CD4-positive, alpha-beta memory T cell (primary cell): ENCODE measurements at regions not wholly inside any gene's neighbourhood (a gene's known extent, or its start where the extent isn't known, plus 50 kb on each side); places are given as distances from the start of the nearest gene placed in this dataset.
A peak's percentile ranks its signal among the peaks of the same experiment; 100 is the strongest.

Source experiments
- CTCF ChIA-PET: fragments of 350-600 bp; sonication (Branson Sonifier 250); formaldehyde crosslinking; loops from one replicate; lab custom pipeline; 2021; ENCODE audit warnings: inconsistent platforms; ENCODE audit not compliant: partially characterized antibody; lab: Charles Lee
- POLR2A ChIA-PET: fragments of 350-600 bp; sonication (Branson Sonifier 250); formaldehyde crosslinking; loops from one replicate; lab custom pipeline; 2021; ENCODE audit not compliant: partially characterized antibody; lab: Charles Lee
- DNase-seq, 5 donors: peaks; one replicate each; pipeline versions ENCODE4 v3.0.0 to v3.0.0-alpha.2; 2020 to 2022; ENCODE audit warnings: mixed read lengths in 1 of 5
- H3K27ac ChIP-seq: one replicate; pipeline ENCODE4 v1.7.0; 2013; ENCODE audit warnings: low read depth, low read length
- H3K27me3 ChIP-seq: 2 replicates; pipeline ENCODE4 v1.7.0; 2013; ENCODE audit warnings: mild to moderate bottlenecking, low read length, moderate library complexity; ENCODE audit not compliant: insufficient read depth
- H3K36me3 ChIP-seq: 2 replicates; pipeline ENCODE4 v1.7.0; 2013; ENCODE audit warnings: mild to moderate bottlenecking, low read length, moderate library complexity; ENCODE audit not compliant: insufficient read depth
- H3K4me1 ChIP-seq: 2 replicates; pipeline ENCODE4 v1.7.0; 2013; ENCODE audit warnings: mild to moderate bottlenecking, low read length, moderate library complexity; ENCODE audit not compliant: insufficient read depth
- H3K4me3 ChIP-seq, 2 donors: one replicate each; pipeline ENCODE4 v1.7.0; 2013; ENCODE audit warnings: low read length in 2 of 2, mild to moderate bottlenecking in 1 of 2
- H3K9me3 ChIP-seq, 2 donors: one replicate each; pipeline ENCODE4 v1.7.0; 2013; ENCODE audit warnings: low read length in 2 of 2, control low read depth in 1 of 2; ENCODE audit not compliant: control insufficient read depth in 1 of 2
- H3K27ac Mint-ChIP-seq, 7 donors: one replicate each; pipeline ENCODE4 v1.8.0; 2020 to 2021; ENCODE audit warnings: mixed read lengths in 7 of 7, mild to moderate bottlenecking in 6 of 7, inconsistent platforms in 3 of 7, moderate library complexity in 3 of 7
- H3K27me3 Mint-ChIP-seq, 2 donors: one replicate each; pipeline ENCODE4 v1.8.0; 2020 to 2021; ENCODE audit warnings: mixed read lengths in 2 of 2
- H3K36me3 Mint-ChIP-seq, 2 donors: one replicate each; pipeline ENCODE4 v1.8.0; 2020 to 2021; ENCODE audit warnings: mixed read lengths in 2 of 2, inconsistent platforms in 1 of 2, mild to moderate bottlenecking in 1 of 2
- H3K4me1 Mint-ChIP-seq, 4 donors: one replicate each; pipeline ENCODE4 v1.8.0; 2020 to 2021; ENCODE audit warnings: mixed read lengths in 4 of 4, mild to moderate bottlenecking in 1 of 4
- H3K4me3 Mint-ChIP-seq, 8 donors: one replicate each; pipeline ENCODE4 v1.8.0; 2020 to 2021; ENCODE audit warnings: mixed read lengths in 8 of 8, mild to moderate bottlenecking in 7 of 8, moderate library complexity in 6 of 8, inconsistent platforms in 3 of 8
- H3K9me3 Mint-ChIP-seq, 8 donors: one replicate each; pipeline ENCODE4 v1.8.0; 2020 to 2021; ENCODE audit warnings: mixed read lengths in 8 of 8, mild to moderate bottlenecking in 5 of 8, inconsistent platforms in 3 of 8, moderate library complexity in 1 of 8
- intact Hi-C: fragments of 100-400 bp; cut with micrococcal nuclease; formaldehyde crosslinking; loops from one replicate; pipeline ENCODE4 v1.15.1; 2023

DNA sequence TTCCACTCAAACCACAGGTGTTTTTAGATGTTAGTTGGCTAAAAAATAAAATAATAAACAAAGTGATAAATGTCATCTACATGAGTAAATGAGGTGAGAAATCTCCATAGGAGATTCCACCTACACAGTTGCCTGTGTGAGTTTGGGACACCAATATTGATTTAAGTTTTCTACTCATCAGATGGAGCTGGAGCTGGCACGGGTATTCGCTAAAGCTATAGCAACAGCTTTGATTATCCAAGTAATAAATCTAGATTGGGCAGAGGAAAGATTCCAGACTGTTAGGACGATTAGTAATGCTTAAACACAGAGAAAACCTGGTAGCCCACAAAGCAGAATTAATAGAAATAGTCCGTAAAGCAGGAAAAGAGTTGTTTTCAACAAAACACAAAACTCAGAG, 313.9 kb downstream of the PABPC4L start:
- H3K27me3 Mint-ChIP-seq, result no peaks in the 10 kb centered on the region
- DNase-seq, result no peak
- peak overlapping the region in 1 of 7 donors; percentile 17 for H3K27ac Mint-ChIP-seq
- H3K4me1 Mint-ChIP-seq, result no peaks in the 10 kb centered on the region
- Histone ChIP-seq H3K27me3 (no peaks in the 10 kb centered on the region), H3K4me1 (no peaks in the 10 kb centered on the region), H3K4me3 (no peak overlapping the region), H3K36me3 (no peaks in the 10 kb centered on the region), H3K27ac (no peak overlapping the region), H3K9me3 (no peaks in the 10 kb centered on the region)
- H3K9me3 Mint-ChIP-seq, result peaks cover 0 to 9% (median 7%) of the 10 kb centered on the region in 8 donors
- POLR2A ChIA-PET, result no interaction called here
- H3K36me3 Mint-ChIP-seq, result no peaks in the 10 kb centered on the region
- CTCF ChIA-PET, result no interaction called here
- H3K4me3 Mint-ChIP-seq, result no peak overlapping the region
- intact Hi-C loops, result no loop called here

- Histone ChIP-seq H3K4me3 (no peak overlapping the region), H3K27me3 (no peaks in the 10 kb centered on the region), H3K9me3 (no peaks in the 10 kb centered on the region), H3K36me3 (no peaks in the 10 kb centered on the region), H3K4me1 (no peaks in the 10 kb centered on the region), H3K27ac (no peak overlapping the region)
- Mint-ChIP-seq H3K4me1 (no peaks in the 10 kb centered on the region), H3K9me3 (peaks cover 0 to 25% (median 11%) of the 10 kb centered on the region in 8 donors), H3K4me3 (no peak overlapping the region), H3K27me3 (no peaks in the 10 kb centered on the region), H3K27ac (no peak overlapping the region), H3K36me3 (no peaks in the 10 kb centered on the region)
- ChIA-PET CTCF (no interaction called here), POLR2A (no interaction called here)
- intact Hi-C loops, result no loop called here
- DNase-seq, result no peak
Observed at GRCh38 chr4:133869486-133869885, 332.1 kb downstream of the PABPC4L start.

GRCh38 chr4:133868856-133869255, 332.7 kb downstream of the PABPC4L start:
- Mint-ChIP-seq H3K4me3 (no peak overlapping the region), H3K9me3 (peaks cover 0 to 21% (median 11%) of the 10 kb centered on the region in 8 donors), H3K36me3 (no peaks in the 10 kb centered on the region), H3K27me3 (no peaks in the 10 kb centered on the region), H3K27ac (no peak overlapping the region), H3K4me1 (no peaks in the 10 kb centered on the region)
- POLR2A ChIA-PET, result no interaction called here
- Histone ChIP-seq H3K27me3 (no peaks in the 10 kb centered on the region), H3K9me3 (no peaks in the 10 kb centered on the region), H3K4me1 (no peaks in the 10 kb centered on the region), H3K4me3 (no peak overlapping the region), H3K27ac (no peak overlapping the region), H3K36me3 (no peaks in the 10 kb centered on the region)
- no peak for DNase-seq
- intact Hi-C loops, result no loop called here
- CTCF ChIA-PET, result no interaction called here

DNA sequence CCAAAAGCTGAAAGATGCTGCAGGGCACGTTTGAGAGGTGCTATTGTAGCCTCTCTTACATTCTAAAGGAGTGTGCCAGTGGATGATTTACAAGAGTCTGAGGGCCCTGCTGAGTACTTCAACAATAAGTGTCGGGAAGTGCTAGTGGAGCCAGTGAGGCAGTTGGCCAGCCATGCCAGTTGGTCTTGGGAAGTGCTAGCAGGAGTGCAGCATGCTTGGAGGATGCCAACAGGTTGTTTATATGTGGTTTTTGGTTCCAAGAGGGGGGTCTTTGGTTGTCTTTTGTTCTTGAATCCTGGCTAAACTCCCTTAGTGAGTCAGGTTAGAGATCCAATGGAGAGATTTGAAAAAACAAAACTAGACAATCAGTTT, 335.3 kb downstream of the PABPC4L start:
- H3K9me3 ChIP-seq, result no peaks in the 10 kb centered on the region
- H3K27ac ChIP-seq, result no peak overlapping the region
- no peaks in the 10 kb centered on the region for H3K4me1 ChIP-seq
- Mint-ChIP-seq H3K36me3 (no peaks in the 10 kb centered on the region), H3K27me3 (no peaks in the 10 kb centered on the region), H3K4me1 (no peaks in the 10 kb centered on the region), H3K27ac (no peak overlapping the region), H3K4me3 (no peak overlapping the region), H3K9me3 (peaks cover 0 to 21% (median 9%) of the 10 kb centered on the region in 8 donors)
- no peak for DNase-seq
- POLR2A ChIA-PET, result no interaction called here
- no peaks in the 10 kb centered on the region for H3K36me3 ChIP-seq
- no peak overlapping the region for H3K4me3 ChIP-seq
- intact Hi-C loops, result no loop called here
- CTCF ChIA-PET, result no interaction called here
- H3K27me3 ChIP-seq, result no peaks in the 10 kb centered on the region

DNA sequence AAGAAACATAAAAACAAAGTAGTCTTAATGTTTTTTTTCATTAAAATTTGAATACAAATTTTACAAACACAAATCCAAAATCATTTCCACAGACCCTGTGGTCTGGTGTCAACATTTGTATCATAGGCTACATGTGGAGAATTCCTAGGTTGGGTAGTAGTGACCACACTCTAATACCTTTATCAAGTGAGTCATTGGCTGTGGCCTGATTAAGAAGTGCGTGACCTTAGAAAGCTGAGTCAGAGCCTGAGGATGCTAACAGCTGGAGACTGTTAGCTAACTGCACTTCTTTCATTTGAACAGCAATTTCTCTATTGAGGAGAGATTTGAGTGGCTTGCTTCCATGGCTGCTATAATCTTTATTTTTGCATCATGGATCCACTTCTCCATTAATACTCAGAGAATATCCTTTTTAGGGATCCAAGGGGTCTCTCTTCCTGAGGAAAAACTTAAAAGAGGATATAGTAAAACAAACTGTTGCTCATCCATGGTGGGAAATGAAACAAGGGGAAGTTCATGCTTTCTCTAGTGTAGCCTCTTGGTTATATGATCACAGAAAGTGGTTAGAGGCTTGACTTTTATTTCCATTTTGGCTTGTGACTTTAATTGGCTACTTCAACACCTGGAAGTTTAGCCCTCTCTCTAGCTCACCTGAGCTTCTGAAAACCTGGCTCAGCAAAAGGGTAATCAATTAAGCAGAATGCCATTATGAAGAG, 335.8 kb downstream of the PABPC4L start:
- intact Hi-C loops, result no loop called here
- peaks cover 0 to 21% (median 9%) of the 10 kb centered on the region in 8 donors for H3K9me3 Mint-ChIP-seq
- no peak overlapping the region for H3K4me3 Mint-ChIP-seq
- CTCF ChIA-PET, result no interaction called here
- H3K36me3 Mint-ChIP-seq, result no peaks in the 10 kb centered on the region
- no peak overlapping the region for H3K27ac ChIP-seq
- POLR2A ChIA-PET, result no interaction called here
- no peaks in the 10 kb centered on the region for H3K4me1 Mint-ChIP-seq
- H3K27ac Mint-ChIP-seq, result no peak overlapping the region
- H3K4me1 ChIP-seq, result no peaks in the 10 kb centered on the region
- H3K36me3 ChIP-seq, result no peaks in the 10 kb centered on the region
- no peak for DNase-seq
- no peaks in the 10 kb centered on the region for H3K27me3 Mint-ChIP-seq
- H3K4me3 ChIP-seq, result no peak overlapping the region
- no peaks in the 10 kb centered on the region for H3K27me3 ChIP-seq
- H3K9me3 ChIP-seq, result no peaks in the 10 kb centered on the region

DNA sequence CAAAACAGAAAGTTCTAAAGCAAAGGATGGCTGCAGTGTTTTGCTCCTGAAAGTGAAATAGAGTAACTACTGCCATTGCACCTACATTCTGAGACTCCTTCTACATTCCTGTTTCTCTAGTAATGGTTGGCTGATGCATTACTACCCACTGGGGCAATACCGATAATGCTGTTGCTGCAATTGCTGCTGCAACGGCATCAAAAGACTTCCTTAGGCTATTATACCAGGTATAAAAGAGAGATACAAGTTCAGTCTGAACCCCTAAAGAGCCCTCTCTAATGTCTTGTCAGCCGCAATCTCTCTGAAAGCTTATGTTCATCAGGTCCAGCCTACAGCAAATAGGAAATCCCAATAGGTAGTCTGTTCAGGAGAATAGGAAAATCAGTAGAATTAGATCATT, 338.4 kb downstream of the PABPC4L start:
- H3K4me3 ChIP-seq, result no peak overlapping the region
- no peaks in the 10 kb centered on the region for H3K4me1 ChIP-seq
- Mint-ChIP-seq H3K4me3 (no peak overlapping the region), H3K27me3 (no peaks in the 10 kb centered on the region), H3K9me3 (peaks cover 0 to 13% (median under 1%) of the 10 kb centered on the region in 8 donors), H3K36me3 (no peaks in the 10 kb centered on the region), H3K4me1 (no peaks in the 10 kb centered on the region), H3K27ac (no peak overlapping the region)
- no peaks in the 10 kb centered on the region for H3K9me3 ChIP-seq
- DNase-seq, result no peak
- H3K27me3 ChIP-seq, result no peaks in the 10 kb centered on the region
- ChIA-PET POLR2A (no interaction called here), CTCF (no interaction called here)
- no peaks in the 10 kb centered on the region for H3K36me3 ChIP-seq
- intact Hi-C loops, result no loop called here
- no peak overlapping the region for H3K27ac ChIP-seq

GRCh38 chr4:133856731-133857355, 344.7 kb downstream of the PABPC4L start:
- Mint-ChIP-seq H3K27me3 (no peaks in the 10 kb centered on the region), H3K27ac (no peak overlapping the region), H3K36me3 (no peaks in the 10 kb centered on the region), H3K9me3 (peaks cover 0 to 4% (median 2%) of the 10 kb centered on the region in 8 donors), H3K4me3 (no peak overlapping the region), H3K4me1 (no peaks in the 10 kb centered on the region)
- no peak for DNase-seq
- Histone ChIP-seq H3K4me3 (no peak overlapping the region), H3K36me3 (no peaks in the 10 kb centered on the region), H3K9me3 (no peaks in the 10 kb centered on the region), H3K27me3 (no peaks in the 10 kb centered on the region), H3K4me1 (no peaks in the 10 kb centered on the region), H3K27ac (no peak overlapping the region)
- CTCF ChIA-PET, result no interaction called here
- POLR2A ChIA-PET, result no interaction called here
- intact Hi-C loops, result no loop called here
